OCI-LY7 (cell line): ENCODE measurements at regions not wholly inside any gene's neighbourhood (a gene's known extent, or its start where the extent isn't known, plus 50 kb on each side); places are given as distances from the start of the nearest gene placed in this dataset.

Experiments used
- CTCF ChIP-seq: fragments of 200-600 bp; sonication (generic); conservative IDR thresholded peaks from 2 replicates; pipeline ENCODE4 v1.5.1; 2014; ENCODE audit warnings: mild to moderate bottlenecking, antibody characterized with exemption, low read length, moderate library complexity, mixed read lengths
- EZH2phosphoT487 ChIP-seq: fragments of 200-600 bp; sonication (generic); IDR thresholded peaks from 2 replicates; pipeline ENCODE4 v1.6.1; 2018; ENCODE audit warnings: low read depth, borderline replicate concordance, mild to moderate bottlenecking, mixed run types, antibody characterized with exemption, low read length, moderate library complexity, mixed read lengths

GRCh38 chr11:97683733-97684132, 1293.9 kb downstream of the JRKL start:
- TF ChIP-seq CTCF (no peak), EZH2phosphoT487 (no peak)
